ENCODE measurements at regions not wholly inside any gene's neighbourhood (a gene's known extent, or its start where the extent isn't known, plus 50 kb on each side); places are given as distances from the start of the nearest gene placed in this dataset.
"Not testable (repeated sequence)": the region's sequence is repeated elsewhere in the genome, so short reads cannot be mapped to it uniquely, and the experiment has no call there.

GRCh38 chr6:131336596-131336995 lies 201.3 kb downstream of the AKAP7 start:
- DNase-seq = no peak

- not testable (repeated sequence) for DNase-seq
These were observed 211.6 kb downstream of the AKAP7 start for GRCh38 chr6:131346896-131347295.

- DNase-seq = no peak
These were observed 213.3 kb downstream of the AKAP7 start for GRCh38 chr6:131348572-131348971.

- no peak for DNase-seq
These were observed 213.9 kb downstream of the AKAP7 start for GRCh38 chr6:131349199-131349598.

- DNase-seq = no peak
These were observed 217.8 kb downstream of the AKAP7 start for GRCh38 chr6:131353106-131353505.

GRCh38 chr6:131353876-131354275 lies 218.6 kb downstream of the AKAP7 start:
- no peak for DNase-seq

- no peak for DNase-seq
These were observed 218.7 kb upstream of the ARG1 start for GRCh38 chr6:131354356-131354755.

- DNase-seq = no peak
These were observed 216.9 kb upstream of the ARG1 start for GRCh38 chr6:131356161-131356560.

- no peak for DNase-seq
These were observed 215.5 kb upstream of the ARG1 start for GRCh38 chr6:131357501-131357900.

- DNase-seq = no peak
These were observed 211.0 kb upstream of the ARG1 start for GRCh38 chr6:131362070-131362469.

- DNase-seq = no peak
These were observed 210.3 kb upstream of the ARG1 start for GRCh38 chr6:131362696-131363095.

GRCh38 chr6:131363947-131364834 lies 208.8 kb upstream of the ARG1 start:
- DNase-seq = no peak

GRCh38 chr6:131366223-131366622 lies 206.8 kb upstream of the ARG1 start:
- DNase-seq = no peak

- no peak for DNase-seq
These were observed 205.7 kb upstream of the ARG1 start for GRCh38 chr6:131367206-131367873.

GRCh38 chr6:131368198-131368911 lies 204.7 kb upstream of the ARG1 start:
- peak; percentile 7 for DNase-seq

GRCh38 chr6:131372535-131372934 lies 200.5 kb upstream of the ARG1 start:
- no peak for DNase-seq

GRCh38 chr6:131377112-131377705 lies 195.8 kb upstream of the ARG1 start:
- no peak for DNase-seq

- no peak for DNase-seq
These were observed 194.2 kb upstream of the ARG1 start for GRCh38 chr6:131378874-131379273.

GRCh38 chr6:131379948-131380347 lies 193.1 kb upstream of the ARG1 start:
- DNase-seq = no peak

GRCh38 chr6:131381052-131381708 lies 191.8 kb upstream of the ARG1 start:
- no peak for DNase-seq

GRCh38 chr6:131381709-131382093 lies 191.3 kb upstream of the ARG1 start:
- DNase-seq = no peak

GRCh38 chr6:131382631-131383030 lies 190.4 kb upstream of the ARG1 start:
- no peak for DNase-seq

Measured in CD4-positive, alpha-beta T cell treated with Interleukin-17A for 4 hours (primary cell).